GM12878 (cell line): ENCODE measurements at regions not wholly inside any gene's neighbourhood (a gene's known extent, or its start where the extent isn't known, plus 50 kb on each side); places are given as distances from the start of the nearest gene placed in this dataset.

ENCODE experiments used
- BHLHE40 ChIP-seq, 2 experiments: fragments of 450-650 bp in 1 of 2; IDR thresholded peaks; 2 replicates each; pipeline ENCODE4 v1.6.1; 2011 to 2017; ENCODE audit warnings: low read depth in 2 of 2, borderline replicate concordance in 1 of 2, improper control_type of control experiment in 1 of 2, low read length in 1 of 2, mild to moderate bottlenecking in 1 of 2
- DPF2 ChIP-seq: fragments of 450-650 bp; IDR thresholded peaks from 2 replicates; pipeline ENCODE4 v1.6.1; 2017; ENCODE audit warnings: mild to moderate bottlenecking
- ETV6 ChIP-seq, 2 experiments: fragments of 450-650 bp in 1 of 2; IDR thresholded peaks in 1 of 2; conservative IDR thresholded peaks in 1 of 2; 2 replicates each; pipeline ENCODE4 v1.6.1; 2014; ENCODE audit warnings: antibody characterized with exemption in 1 of 2, borderline replicate concordance in 1 of 2, low read depth in 1 of 2, mild to moderate bottlenecking in 1 of 2, moderate library complexity in 1 of 2
- JUNB ChIP-seq: IDR thresholded peaks from 2 replicates; pipeline ENCODE4 v1.6.1; 2016; ENCODE audit warnings: antibody characterized with exemption, mild to moderate bottlenecking
- JUND ChIP-seq: IDR thresholded peaks from 2 replicates; pipeline ENCODE4 v1.6.1; 2012; ENCODE audit warnings: low read depth, mild to moderate bottlenecking, low read length, improper control_type of control experiment, moderate library complexity
- MAX ChIP-seq: IDR thresholded peaks from 2 replicates; pipeline ENCODE4 v1.6.1; 2012; ENCODE audit warnings: low read depth, low read length, improper control_type of control experiment
- SREBF1 ChIP-seq: IDR thresholded peaks from 2 replicates; pipeline ENCODE4 v1.6.1; 2012; ENCODE audit warnings: mild to moderate bottlenecking, low read length
- YY1 ChIP-seq: IDR thresholded peaks from 2 replicates; pipeline ENCODE4 v1.6.1; 2011; ENCODE audit warnings: low read depth, mild to moderate bottlenecking, low read length
- ZNF24 ChIP-seq: fragments of 450-650 bp; IDR thresholded peaks from 2 replicates; pipeline ENCODE4 v1.6.1; 2017; ENCODE audit warnings: antibody characterized with exemption, mild to moderate bottlenecking
- TF ChIP-seq, protein P1 (sequence below): fragments of 450-650 bp; IDR thresholded peaks from 2 replicates; pipeline ENCODE4 v1.6.1; 2017; ENCODE audit warnings: mild to moderate bottlenecking
- TF ChIP-seq, protein P2 (sequence below): fragments of 450-650 bp; IDR thresholded peaks from 2 replicates; pipeline ENCODE4 v1.6.1; 2017; ENCODE audit warnings: low read depth, mild to moderate bottlenecking, moderate library complexity

DNA sequence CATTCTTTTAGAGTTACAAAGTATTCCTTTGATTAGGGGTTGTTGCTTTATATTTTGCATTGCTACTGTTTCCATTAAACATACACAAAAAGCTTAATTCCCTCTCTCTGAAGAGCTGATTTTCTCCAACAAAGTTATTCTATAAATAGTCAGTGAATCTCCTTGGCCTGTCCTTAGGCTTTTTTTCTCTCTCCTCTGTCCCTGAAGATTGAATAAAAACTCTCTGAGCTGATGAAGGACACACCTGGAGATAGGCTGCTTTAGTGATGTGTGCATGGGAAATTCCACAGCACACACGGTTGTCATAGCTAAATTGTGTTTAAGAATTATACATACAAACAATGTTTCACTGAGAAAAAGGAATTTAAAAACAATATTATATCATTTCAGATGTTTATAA, 90.5 kb upstream of the TMEM106B start (continued):
- no peak for TF ChIP-seq BHLHE40 (IDR thresholded peaks at IDR 0.05; ENCODE audit: borderline replicate concordance in 1 of 2, low read depth in 2 of 2, low read length in 1 of 2)
- TF ChIP-seq, protein P1, sequence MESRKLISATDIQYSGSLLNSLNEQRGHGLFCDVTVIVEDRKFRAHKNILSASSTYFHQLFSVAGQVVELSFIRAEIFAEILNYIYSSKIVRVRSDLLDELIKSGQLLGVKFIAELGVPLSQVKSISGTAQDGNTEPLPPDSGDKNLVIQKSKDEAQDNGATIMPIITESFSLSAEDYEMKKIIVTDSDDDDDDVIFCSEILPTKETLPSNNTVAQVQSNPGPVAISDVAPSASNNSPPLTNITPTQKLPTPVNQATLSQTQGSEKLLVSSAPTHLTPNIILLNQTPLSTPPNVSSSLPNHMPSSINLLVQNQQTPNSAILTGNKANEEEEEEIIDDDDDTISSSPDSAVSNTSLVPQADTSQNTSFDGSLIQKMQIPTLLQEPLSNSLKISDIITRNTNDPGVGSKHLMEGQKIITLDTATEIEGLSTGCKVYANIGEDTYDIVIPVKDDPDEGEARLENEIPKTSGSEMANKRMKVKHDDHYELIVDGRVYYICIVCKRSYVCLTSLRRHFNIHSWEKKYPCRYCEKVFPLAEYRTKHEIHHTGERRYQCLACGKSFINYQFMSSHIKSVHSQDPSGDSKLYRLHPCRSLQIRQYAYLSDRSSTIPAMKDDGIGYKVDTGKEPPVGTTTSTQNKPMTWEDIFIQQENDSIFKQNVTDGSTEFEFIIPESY, result no peak
- no peak for TF ChIP-seq DPF2
- no peak for TF ChIP-seq MAX
- no peak for TF ChIP-seq ETV6 (conservative IDR thresholded peaks at IDR 0.05 in 1 of 2, IDR thresholded peaks at IDR 0.05 in 1 of 2; ENCODE audit: borderline replicate concordance in 1 of 2, low read depth in 1 of 2)
- no peak for TF ChIP-seq SREBF1
- no peak for TF ChIP-seq ZNF24
- TF ChIP-seq, protein P2, sequence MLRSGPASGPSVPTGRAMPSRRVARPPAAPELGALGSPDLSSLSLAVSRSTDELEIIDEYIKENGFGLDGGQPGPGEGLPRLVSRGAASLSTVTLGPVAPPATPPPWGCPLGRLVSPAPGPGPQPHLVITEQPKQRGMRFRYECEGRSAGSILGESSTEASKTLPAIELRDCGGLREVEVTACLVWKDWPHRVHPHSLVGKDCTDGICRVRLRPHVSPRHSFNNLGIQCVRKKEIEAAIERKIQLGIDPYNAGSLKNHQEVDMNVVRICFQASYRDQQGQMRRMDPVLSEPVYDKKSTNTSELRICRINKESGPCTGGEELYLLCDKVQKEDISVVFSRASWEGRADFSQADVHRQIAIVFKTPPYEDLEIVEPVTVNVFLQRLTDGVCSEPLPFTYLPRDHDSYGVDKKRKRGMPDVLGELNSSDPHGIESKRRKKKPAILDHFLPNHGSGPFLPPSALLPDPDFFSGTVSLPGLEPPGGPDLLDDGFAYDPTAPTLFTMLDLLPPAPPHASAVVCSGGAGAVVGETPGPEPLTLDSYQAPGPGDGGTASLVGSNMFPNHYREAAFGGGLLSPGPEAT, result no peak
- TF ChIP-seq YY1, result no peak
- TF ChIP-seq JUNB, result no peak
- no peak for TF ChIP-seq JUND
- TF ChIP-seq, all 136 proteins: peak for 0
